CD14-positive monocyte (primary cell): ENCODE measurements at regions not wholly inside any gene's neighbourhood (a gene's known extent, or its start where the extent isn't known, plus 50 kb on each side); places are given as distances from the start of the nearest gene placed in this dataset.

Experiments
- DNase-seq, 3 donors: peaks; one replicate each; pipeline ENCODE4 v3.0.0-alpha.2; 2011 to 2022
- H2AFZ ChIP-seq: 2 replicates; pipeline ENCODE4 v1.6.0; 2012; ENCODE audit warnings: mild to moderate bottlenecking, low read depth, low read length, inconsistent platforms; ENCODE audit not compliant: insufficient read depth, poor library complexity, severe bottlenecking
- H3K27ac ChIP-seq, 2 donors: 1 replicate in 1 of 2; 2 replicates in 1 of 2; pipeline ENCODE4 v1.5.1; 2012 to 2013; ENCODE audit warnings: low read length in 2 of 2, control low read depth in 1 of 2, inconsistent platforms in 1 of 2, low read depth in 1 of 2, mild to moderate bottlenecking in 1 of 2
- H3K27me3 ChIP-seq, 2 donors: one replicate each; pipeline versions ENCODE4 v1.6.0 to v1.6.1; 2011 to 2013; ENCODE audit warnings: low read length in 2 of 2; ENCODE audit not compliant: control insufficient read depth in 2 of 2, insufficient read depth in 2 of 2
- H3K36me3 ChIP-seq, 2 donors: replicated peaks in 1 of 2; 1 replicate in 1 of 2; 2 replicates in 1 of 2; pipeline versions ENCODE4 v1.5.1 to v1.6.1; 2012 to 2013; ENCODE audit warnings: low read length in 2 of 2, control low read depth in 1 of 2, inconsistent platforms in 1 of 2, mild to moderate bottlenecking in 1 of 2; ENCODE audit not compliant: insufficient read depth in 2 of 2, control insufficient read depth in 1 of 2
- H3K4me1 ChIP-seq, 2 donors: 1 replicate in 1 of 2; 2 replicates in 1 of 2; pipeline versions ENCODE4 v1.5.1 to v1.6.1; 2012 to 2013; ENCODE audit warnings: low read length in 2 of 2, control low read depth in 1 of 2, inconsistent platforms in 1 of 2, mild to moderate bottlenecking in 1 of 2, moderate library complexity in 1 of 2; ENCODE audit not compliant: insufficient read depth in 2 of 2, control insufficient read depth in 1 of 2
- H3K4me2 ChIP-seq: replicated peaks from 2 replicates; pipeline ENCODE3; 2012; ENCODE audit warnings: low read length, moderate library complexity, mild to moderate bottlenecking; ENCODE audit not compliant: poor library complexity, severe bottlenecking; ENCODE audit errors: extremely low read depth
- H3K4me3 ChIP-seq, 3 experiments: fragments of 200-600 bp in 1 of 3; sonication (generic) in 1 of 3; replicated peaks in 1 of 3; 1 replicate in 2 of 3; 2 replicates in 1 of 3; pipeline ENCODE4 v1.5.1; 2011 to 2013; ENCODE audit warnings: low read length in 3 of 3, mild to moderate bottlenecking in 3 of 3, control low read depth in 2 of 3, low read depth in 2 of 3, inconsistent platforms in 1 of 3, moderate library complexity in 1 of 3
- H3K79me2 ChIP-seq: 2 replicates; pipeline ENCODE4 v1.6.0; 2012; ENCODE audit warnings: mild to moderate bottlenecking, control low read depth, inconsistent platforms, low read length, moderate library complexity; ENCODE audit not compliant: insufficient read depth
- H3K9ac ChIP-seq: 2 replicates; pipeline ENCODE4 v1.6.0; 2017; ENCODE audit warnings: low read length, mild to moderate bottlenecking; ENCODE audit not compliant: insufficient read depth, poor library complexity, severe bottlenecking
- H3K9me3 ChIP-seq, 2 donors: replicated peaks in 1 of 2; 1 replicate in 1 of 2; 2 replicates in 1 of 2; pipeline versions ENCODE4 v1.5.1 to v1.6.1; 2012 to 2013; ENCODE audit warnings: low read length in 2 of 2, control low read depth in 1 of 2; ENCODE audit not compliant: control insufficient read depth in 1 of 2, insufficient read depth in 1 of 2
- H4K20me1 ChIP-seq: 2 replicates; pipeline ENCODE4 v1.6.0; 2012; ENCODE audit warnings: mild to moderate bottlenecking, low read length, control low read depth, moderate library complexity; ENCODE audit not compliant: insufficient read depth
- H3K27ac Mint-ChIP-seq, 7 donors: one replicate each; pipeline ENCODE4 v1.8.0; 2020; ENCODE audit warnings: mild to moderate bottlenecking in 7 of 7, mixed read lengths in 7 of 7, moderate library complexity in 6 of 7, inconsistent platforms in 2 of 7
- H3K27me3 Mint-ChIP-seq, 3 donors: one replicate each; pipeline ENCODE4 v1.8.0; 2021 to 2022; ENCODE audit warnings: low read depth in 3 of 3, mild to moderate bottlenecking in 3 of 3, mixed read lengths in 3 of 3, moderate library complexity in 3 of 3, inconsistent platforms in 1 of 3
- H3K36me3 Mint-ChIP-seq, 2 donors: one replicate each; pipeline ENCODE4 v1.8.0; 2020; ENCODE audit warnings: mixed read lengths in 2 of 2, inconsistent platforms in 1 of 2, mild to moderate bottlenecking in 1 of 2
- H3K4me1 Mint-ChIP-seq: one replicate; pipeline ENCODE4 v1.8.0; 2020; ENCODE audit warnings: mild to moderate bottlenecking, mixed read lengths
- H3K4me3 Mint-ChIP-seq, 2 donors: one replicate each; pipeline ENCODE4 v1.8.0; 2020; ENCODE audit warnings: mild to moderate bottlenecking in 2 of 2, mixed read lengths in 2 of 2, moderate library complexity in 1 of 2
- H3K9me3 Mint-ChIP-seq, 7 donors: one replicate each; pipeline ENCODE4 v1.8.0; 2020 to 2022; ENCODE audit warnings: mixed read lengths in 7 of 7, mild to moderate bottlenecking in 6 of 7, moderate library complexity in 6 of 7, inconsistent platforms in 2 of 7
- WGBS: methylation state at CpG from one replicate; pipeline ENCODE4 v1.1.5; 2013; ENCODE audit warnings: missing lambda C conversion rate; ENCODE audit not compliant: insufficient coverage; 5-methylcytosine and 5-hydroxymethylcytosine counted together
- intact Hi-C, 2 donors: fragments of 100-400 bp; cut with micrococcal nuclease; formaldehyde crosslinking; loops; one replicate each; pipeline versions ENCODE4 v1.15.0 to v1.15.1; 2023
- TF ChIP-seq, protein P1 (sequence below): fragments of 200-600 bp; IDR thresholded peaks from one replicate; pipeline ENCODE4 v1.8.0; 2022; ENCODE audit warnings: antibody characterized with exemption, mild to moderate bottlenecking

DNA sequence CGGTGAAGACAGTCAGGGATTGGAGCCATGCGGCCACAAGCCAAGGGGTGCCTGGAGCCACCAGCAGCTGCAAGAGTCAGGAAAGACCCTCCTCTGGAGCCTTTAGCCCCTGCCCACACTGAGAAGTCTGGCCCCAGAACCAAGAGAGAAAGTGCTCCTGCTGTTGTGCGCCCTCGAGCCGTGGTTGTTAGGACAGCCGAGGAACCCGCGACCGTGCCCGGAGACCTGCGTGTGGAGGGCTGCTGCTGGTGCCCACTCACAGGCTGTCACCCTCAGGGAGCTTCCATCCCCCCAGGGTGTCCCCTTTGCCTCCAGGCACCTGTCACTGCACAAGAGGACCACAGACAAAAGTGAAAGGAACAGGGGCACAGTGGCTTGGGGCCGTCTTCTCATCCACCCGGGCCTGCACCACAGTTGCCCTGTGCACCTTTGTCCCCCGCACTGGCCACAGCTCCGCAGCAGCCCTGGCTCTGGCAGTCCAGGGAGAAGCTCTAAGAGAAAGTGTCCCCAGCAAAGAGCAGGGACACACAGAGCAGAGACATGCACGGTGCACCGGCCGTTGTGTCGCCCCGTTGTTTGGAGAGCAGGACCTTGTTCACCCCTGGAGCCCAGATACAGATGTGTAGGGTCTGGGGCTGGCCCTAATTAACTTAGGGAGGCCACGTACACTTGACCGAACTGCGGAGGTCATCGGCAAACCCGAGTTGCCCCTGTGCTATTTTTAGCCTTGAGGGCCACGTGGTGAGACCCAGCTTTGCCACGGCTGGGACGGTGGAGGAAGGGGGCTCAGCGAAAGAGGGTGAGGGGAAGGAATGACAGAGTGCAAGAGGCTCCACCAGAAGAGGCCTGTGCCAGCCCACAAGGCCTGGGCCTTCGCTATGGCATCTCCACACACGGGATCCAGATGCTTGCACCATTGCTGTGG is 329.2 kb downstream of the C16orf95 start:
- H3K4me2 ChIP-seq = no peak overlapping the region
- Mint-ChIP-seq H3K27ac (no peak overlapping the region), H3K4me3 (no peak overlapping the region), H3K4me1 (peaks cover 9% of the 10 kb centered on the region), H3K27me3 (peaks cover 0 to 12% (median 11%) of the 10 kb centered on the region in 3 donors), H3K36me3 (no peaks in the 10 kb centered on the region), H3K9me3 (peaks cover 0 to 7% (median 0%) of the 10 kb centered on the region in 7 donors)
- no peak overlapping the region for H3K4me3 ChIP-seq
- H3K27ac ChIP-seq = no peak overlapping the region
- H3K27me3 ChIP-seq = no peaks in the 10 kb centered on the region
- DNase-seq = no peak
- H2AFZ ChIP-seq = no peak overlapping the region
- no peaks in the 10 kb centered on the region for H3K79me2 ChIP-seq
- H3K9me3 ChIP-seq = no peaks in the 10 kb centered on the region
- H4K20me1 ChIP-seq = no peaks in the 10 kb centered on the region
- intact Hi-C loops = no loop called here
- no peaks in the 10 kb centered on the region for H3K36me3 ChIP-seq
- H3K9ac ChIP-seq = no peak overlapping the region
- no peaks in the 10 kb centered on the region for H3K4me1 ChIP-seq
- TF ChIP-seq, protein P1, sequence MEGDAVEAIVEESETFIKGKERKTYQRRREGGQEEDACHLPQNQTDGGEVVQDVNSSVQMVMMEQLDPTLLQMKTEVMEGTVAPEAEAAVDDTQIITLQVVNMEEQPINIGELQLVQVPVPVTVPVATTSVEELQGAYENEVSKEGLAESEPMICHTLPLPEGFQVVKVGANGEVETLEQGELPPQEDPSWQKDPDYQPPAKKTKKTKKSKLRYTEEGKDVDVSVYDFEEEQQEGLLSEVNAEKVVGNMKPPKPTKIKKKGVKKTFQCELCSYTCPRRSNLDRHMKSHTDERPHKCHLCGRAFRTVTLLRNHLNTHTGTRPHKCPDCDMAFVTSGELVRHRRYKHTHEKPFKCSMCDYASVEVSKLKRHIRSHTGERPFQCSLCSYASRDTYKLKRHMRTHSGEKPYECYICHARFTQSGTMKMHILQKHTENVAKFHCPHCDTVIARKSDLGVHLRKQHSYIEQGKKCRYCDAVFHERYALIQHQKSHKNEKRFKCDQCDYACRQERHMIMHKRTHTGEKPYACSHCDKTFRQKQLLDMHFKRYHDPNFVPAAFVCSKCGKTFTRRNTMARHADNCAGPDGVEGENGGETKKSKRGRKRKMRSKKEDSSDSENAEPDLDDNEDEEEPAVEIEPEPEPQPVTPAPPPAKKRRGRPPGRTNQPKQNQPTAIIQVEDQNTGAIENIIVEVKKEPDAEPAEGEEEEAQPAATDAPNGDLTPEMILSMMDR = no peak
- 96% methylated on average over 28 of the region's 31 CpGs for whole genome bisulfite sequencing

DNA sequence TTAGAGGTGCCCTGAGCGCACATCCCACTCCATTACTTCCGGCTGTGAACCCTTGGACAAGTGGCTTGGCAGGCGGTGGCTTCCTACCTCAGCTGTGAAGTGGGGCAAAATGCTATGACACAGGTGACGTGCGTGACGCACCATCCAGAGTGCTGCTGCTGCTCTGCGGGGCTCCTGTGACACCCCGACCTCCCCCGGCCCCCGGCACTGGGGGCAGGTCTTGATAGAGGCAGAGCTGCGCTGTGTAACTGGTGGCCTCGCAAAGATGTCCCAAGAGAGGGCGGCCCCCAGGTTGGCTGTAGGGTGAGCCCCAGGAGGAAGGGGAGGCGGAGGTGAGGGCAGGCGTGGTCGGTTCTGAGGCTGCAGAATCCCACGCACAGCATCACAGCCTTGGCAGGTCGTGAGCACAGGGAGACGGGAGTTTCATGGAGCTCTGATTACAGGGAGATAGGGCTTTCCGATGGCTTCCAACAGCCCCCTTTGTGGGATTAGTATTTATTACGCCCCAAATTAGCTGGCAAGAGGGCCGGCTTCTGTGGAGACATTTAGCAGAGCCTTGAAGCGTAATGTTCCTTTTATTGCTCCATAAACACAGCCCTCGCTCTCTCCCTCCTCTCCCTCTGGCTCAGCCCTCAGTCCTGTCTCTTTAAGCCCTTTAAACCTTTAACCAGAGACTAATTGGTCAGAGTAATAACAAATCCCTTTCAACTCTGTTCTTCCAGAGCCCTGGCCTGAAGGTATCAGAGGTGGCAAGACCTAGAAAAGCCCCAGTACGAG is 328.1 kb downstream of the C16orf95 start:
- TF ChIP-seq, protein P1 = no peak
- H3K27me3 Mint-ChIP-seq = peaks cover 0 to 12% (median 11%) of the 10 kb centered on the region in 3 donors

More for the DNA sequence above, 328.1 kb downstream of the C16orf95 start:
- DNase-seq = no peak
- Mint-ChIP-seq H3K36me3 (no peaks in the 10 kb centered on the region), H3K27ac (no peak overlapping the region), H3K9me3 (peaks cover 0 to 7% (median 0%) of the 10 kb centered on the region in 7 donors), H3K4me1 (peaks cover 15% of the 10 kb centered on the region), H3K4me3 (no peak overlapping the region)
- H3K27me3 ChIP-seq = no peaks in the 10 kb centered on the region
- no peak overlapping the region for H3K9ac ChIP-seq
- H2AFZ ChIP-seq = no peak overlapping the region
- H3K4me2 ChIP-seq = no peak overlapping the region
- no peak overlapping the region for H3K4me3 ChIP-seq
- H3K9me3 ChIP-seq = no peaks in the 10 kb centered on the region
- no peaks in the 10 kb centered on the region for H3K79me2 ChIP-seq
- intact Hi-C loops = no loop called here
- H4K20me1 ChIP-seq = no peaks in the 10 kb centered on the region
- H3K4me1 ChIP-seq = peaks cover 3 to 10% of the 10 kb centered on the region in 2 donors
- H3K36me3 ChIP-seq = no peaks in the 10 kb centered on the region
- no peak overlapping the region for H3K27ac ChIP-seq
- WGBS = 96% methylated on average over 25 of the region's 25 CpGs
